HUES6 (cell line): ENCODE measurements at regions not wholly inside any gene's neighbourhood (a gene's known extent, or its start where the extent isn't known, plus 50 kb on each side); places are given as distances from the start of the nearest gene placed in this dataset.

Experiments used
- H3K27ac ChIP-seq: 2 replicates; pipeline ENCODE4 v1.7.0; 2013; ENCODE audit warnings: low read depth, mild to moderate bottlenecking, low read length, inconsistent platforms
- H3K27me3 ChIP-seq: 2 replicates; pipeline ENCODE4 v1.6.1; 2013; ENCODE audit warnings: low read length; ENCODE audit not compliant: control insufficient read depth, insufficient read depth
- H3K36me3 ChIP-seq: 2 replicates; pipeline ENCODE4 v1.6.1; 2013; ENCODE audit warnings: low read length; ENCODE audit not compliant: control insufficient read depth, insufficient read depth
- H3K4me1 ChIP-seq: 2 replicates; pipeline ENCODE4 v1.6.1; 2013; ENCODE audit warnings: low read length; ENCODE audit not compliant: control insufficient read depth, insufficient read depth
- H3K4me3 ChIP-seq: 2 replicates; pipeline ENCODE4 v1.5.1; 2013; ENCODE audit warnings: low read depth, low read length
- H3K9ac ChIP-seq: one replicate; pipeline ENCODE4 v1.6.1; 2013; ENCODE audit warnings: mild to moderate bottlenecking, low read length
- H3K9me3 ChIP-seq: 2 replicates; pipeline ENCODE4 v1.6.1; 2013; ENCODE audit warnings: low read depth, low read length; ENCODE audit not compliant: control insufficient read depth, insufficient read depth

- Histone ChIP-seq H3K27me3 (no peaks in the 10 kb centered on the region), H3K9ac (no peak overlapping the region), H3K27ac (no peak overlapping the region), H3K4me1 (no peaks in the 10 kb centered on the region; the same call in 1 of the 2 replicates), H3K36me3 (no peaks in the 10 kb centered on the region), H3K4me3 (no peak overlapping the region), H3K9me3 (no peaks in the 10 kb centered on the region)
Observed at GRCh38 chr2:175567435-175568061, 386.0 kb upstream of the ATP5MC3 start.

- H3K36me3 ChIP-seq = no peaks in the 10 kb centered on the region
- peaks cover 23% of the 10 kb centered on the region for H3K4me1 ChIP-seq
- no peak overlapping the region for H3K27ac ChIP-seq
- H3K9ac ChIP-seq = no peak overlapping the region
- no peaks in the 10 kb centered on the region for H3K27me3 ChIP-seq
- no peaks in the 10 kb centered on the region for H3K9me3 ChIP-seq
- no peak overlapping the region for H3K4me3 ChIP-seq
Observed at GRCh38 chr2:175560521-175561169, 379.1 kb upstream of the ATP5MC3 start.

- Histone ChIP-seq H3K27ac (no peak overlapping the region), H3K27me3 (no peaks in the 10 kb centered on the region), H3K4me3 (no peak overlapping the region), H3K9me3 (no peaks in the 10 kb centered on the region), H3K4me1 (peaks cover 23% of the 10 kb centered on the region), H3K36me3 (no peaks in the 10 kb centered on the region), H3K9ac (no peak overlapping the region)
Observed at GRCh38 chr2:175559613-175560012, 378.1 kb upstream of the ATP5MC3 start.

- Histone ChIP-seq H3K27ac (no peak overlapping the region), H3K4me3 (no peak overlapping the region), H3K9me3 (no peaks in the 10 kb centered on the region), H3K4me1 (peaks cover 23% of the 10 kb centered on the region), H3K9ac (no peak overlapping the region), H3K27me3 (no peaks in the 10 kb centered on the region), H3K36me3 (no peaks in the 10 kb centered on the region)
Observed at GRCh38 chr2:175557810-175558377, 376.4 kb upstream of the ATP5MC3 start.

- H3K9me3 ChIP-seq = no peaks in the 10 kb centered on the region
- no peak overlapping the region for H3K9ac ChIP-seq
- peaks cover 7% of the 10 kb centered on the region; the same call in 1 of the 2 replicates for H3K4me1 ChIP-seq
- no peaks in the 10 kb centered on the region for H3K36me3 ChIP-seq
- H3K27ac ChIP-seq = no peak overlapping the region
- no peak overlapping the region for H3K4me3 ChIP-seq
- H3K27me3 ChIP-seq = no peaks in the 10 kb centered on the region
Observed at GRCh38 chr2:175553910-175554309, 372.4 kb upstream of the ATP5MC3 start.

GRCh38 chr2:175552902-175553301, 371.4 kb upstream of the ATP5MC3 start:
- H3K36me3 ChIP-seq = no peaks in the 10 kb centered on the region
- H3K9ac ChIP-seq = no peak overlapping the region
- no peaks in the 10 kb centered on the region for H3K9me3 ChIP-seq
- H3K4me3 ChIP-seq = no peak overlapping the region
- no peaks in the 10 kb centered on the region for H3K27me3 ChIP-seq
- no peak overlapping the region for H3K27ac ChIP-seq
- peaks cover 2% of the 10 kb centered on the region; the same call in 1 of the 2 replicates for H3K4me1 ChIP-seq

GRCh38 chr2:175540421-175540820, 358.9 kb upstream of the ATP5MC3 start:
- H3K27ac ChIP-seq = no peak overlapping the region
- no peaks in the 10 kb centered on the region for H3K9me3 ChIP-seq
- H3K4me1 ChIP-seq = no peaks in the 10 kb centered on the region
- H3K36me3 ChIP-seq = no peaks in the 10 kb centered on the region
- no peak overlapping the region for H3K4me3 ChIP-seq
- no peak overlapping the region for H3K9ac ChIP-seq
- H3K27me3 ChIP-seq = no peaks in the 10 kb centered on the region

GRCh38 chr2:175539122-175539521, 357.6 kb upstream of the ATP5MC3 start:
- Histone ChIP-seq H3K36me3 (no peaks in the 10 kb centered on the region), H3K4me1 (no peaks in the 10 kb centered on the region), H3K9ac (no peak overlapping the region), H3K27ac (no peak overlapping the region), H3K27me3 (no peaks in the 10 kb centered on the region), H3K9me3 (no peaks in the 10 kb centered on the region), H3K4me3 (no peak overlapping the region)

- Histone ChIP-seq H3K4me3 (no peak overlapping the region), H3K27me3 (no peaks in the 10 kb centered on the region), H3K9me3 (no peaks in the 10 kb centered on the region), H3K9ac (no peak overlapping the region), H3K36me3 (no peaks in the 10 kb centered on the region), H3K4me1 (no peaks in the 10 kb centered on the region), H3K27ac (no peak overlapping the region)
Observed at GRCh38 chr2:175536059-175536458, 354.5 kb upstream of the ATP5MC3 start.

GRCh38 chr2:175535631-175536030, 354.1 kb upstream of the ATP5MC3 start:
- Histone ChIP-seq H3K36me3 (no peaks in the 10 kb centered on the region), H3K4me1 (no peaks in the 10 kb centered on the region), H3K27me3 (no peaks in the 10 kb centered on the region), H3K4me3 (no peak overlapping the region), H3K27ac (no peak overlapping the region), H3K9me3 (no peaks in the 10 kb centered on the region), H3K9ac (no peak overlapping the region)

- Histone ChIP-seq H3K27ac (no peak overlapping the region), H3K27me3 (no peaks in the 10 kb centered on the region), H3K36me3 (no peaks in the 10 kb centered on the region), H3K4me1 (0 out of 2 replicates have a peak, but pooled peaks cover under 1% of the 10 kb centered on the region), H3K9me3 (no peaks in the 10 kb centered on the region), H3K9ac (no peak overlapping the region), H3K4me3 (no peak overlapping the region)
Observed at GRCh38 chr2:175525975-175526374, 344.5 kb upstream of the ATP5MC3 start.
